ENCODE measurements at regions not wholly inside any gene's neighbourhood (a gene's known extent, or its start where the extent isn't known, plus 50 kb on each side); places are given as distances from the start of the nearest gene placed in this dataset.
"Not testable (repeated sequence)": the region's sequence is repeated elsewhere in the genome, so short reads cannot be mapped to it uniquely, and the experiment has no call there.

GRCh38 chr2:9722451-9722850 is 91.7 kb upstream of the YWHAQ start:
- TF ChIP-seq TCF7L2 (IDR thresholded peaks at IDR 0.05; ENCODE audit: low read depth, low read length) (no peak), CTCF (IDR thresholded peaks at IDR 0.05) (no peak), POLR2AphosphoS5 (IDR thresholded peaks at IDR 0.05; ENCODE audit: low read depth, low read length) (no peak)
- Histone ChIP-seq H3K36me3 (ENCODE audit: control insufficient read depth, insufficient read depth, low read length) (no peaks in the 10 kb centered on the region), H3K27ac (ENCODE audit: low read length) (no peak overlapping the region), H3K9me3 (ENCODE audit: control insufficient read depth, insufficient read depth, low read depth, low read length) (no peaks in the 10 kb centered on the region), H3K27me3 (ENCODE audit: control insufficient read depth, insufficient read depth, low read length) (no peaks in the 10 kb centered on the region), H3K4me3 (ENCODE audit: low read depth in 2 of 2, low read length in 2 of 2) (no peak overlapping the region), H3K4me1 (ENCODE audit: control insufficient read depth, insufficient read depth, low read length) (no peaks in the 10 kb centered on the region)
- ATAC-seq (no peak), DNase-seq (ENCODE audit: low read depth, low spot score) (no peak)
- in situ Hi-C loops (cut with HindIII; ENCODE audit: low pct_unique_long_range_greater_than_20kb, low sequenced_read_pairs): no loop called here
- intact Hi-C loops (cut with micrococcal nuclease; ENCODE audit: unreplicated experiment): no loop called here
- ChIA-PET POLR2A (no interaction called here), CTCF (no interaction called here)
- BruUV-seq (replicated peaks): no TSS peak

GRCh38 chr2:9724565-9724964 is 93.8 kb upstream of the YWHAQ start:
- Histone ChIP-seq H3K4me3 (ENCODE audit: low read depth in 2 of 2, low read length in 2 of 2) (no peak overlapping the region), H3K4me1 (ENCODE audit: control insufficient read depth, insufficient read depth, low read length) (no peaks in the 10 kb centered on the region), H3K27ac (ENCODE audit: low read length) (no peak overlapping the region), H3K27me3 (ENCODE audit: control insufficient read depth, insufficient read depth, low read length) (no peaks in the 10 kb centered on the region), H3K9me3 (ENCODE audit: control insufficient read depth, insufficient read depth, low read depth, low read length) (no peaks in the 10 kb centered on the region), H3K36me3 (ENCODE audit: control insufficient read depth, insufficient read depth, low read length) (no peaks in the 10 kb centered on the region)
- BruUV-seq (replicated peaks): no TSS peak
- TF ChIP-seq TCF7L2 (IDR thresholded peaks at IDR 0.05; ENCODE audit: low read depth, low read length) (no peak), POLR2AphosphoS5 (IDR thresholded peaks at IDR 0.05; ENCODE audit: low read depth, low read length) (no peak)
- intact Hi-C loops (cut with micrococcal nuclease; ENCODE audit: unreplicated experiment): no loop called here
- CTCF ChIA-PET: no interaction called here
- DNase-seq (ENCODE audit: low read depth, low spot score) (no peak), ATAC-seq (no peak)
- in situ Hi-C loops (cut with HindIII; ENCODE audit: low pct_unique_long_range_greater_than_20kb, low sequenced_read_pairs): no loop called here
- POLR2A ChIA-PET: no interaction called here

- Histone ChIP-seq H3K4me1 (ENCODE audit: control insufficient read depth, insufficient read depth, low read length) (no peaks in the 10 kb centered on the region), H3K4me3 (ENCODE audit: low read depth in 2 of 2, low read length in 2 of 2) (no peak overlapping the region), H3K36me3 (ENCODE audit: control insufficient read depth, insufficient read depth, low read length) (no peaks in the 10 kb centered on the region), H3K9me3 (ENCODE audit: control insufficient read depth, insufficient read depth, low read depth, low read length) (no peaks in the 10 kb centered on the region), H3K27me3 (ENCODE audit: control insufficient read depth, insufficient read depth, low read length) (no peaks in the 10 kb centered on the region), H3K27ac (ENCODE audit: low read length) (no peak overlapping the region)
- BruUV-seq (replicated peaks): no TSS peak
- POLR2A ChIA-PET: no interaction called here
- in situ Hi-C loops (cut with HindIII; ENCODE audit: low pct_unique_long_range_greater_than_20kb, low sequenced_read_pairs): no loop called here
- ATAC-seq (no peak), DNase-seq (ENCODE audit: low read depth, low spot score) (no peak)
- TF ChIP-seq CTCF (IDR thresholded peaks at IDR 0.05): no peak
- no peak for TF ChIP-seq POLR2AphosphoS5 (IDR thresholded peaks at IDR 0.05; ENCODE audit: low read depth, low read length)
- no peak for TF ChIP-seq REST (IDR thresholded peaks at IDR 0.05; ENCODE audit: insufficient read depth in 1 of 2, low read depth in 2 of 2, low read length in 1 of 2)
- no peak for TF ChIP-seq SIN3A (IDR thresholded peaks at IDR 0.05; ENCODE audit: borderline replicate concordance, insufficient read depth, low read depth, low read length)
- no peak for TF ChIP-seq TCF7L2 (IDR thresholded peaks at IDR 0.05; ENCODE audit: low read depth, low read length)
- intact Hi-C loops (cut with micrococcal nuclease; ENCODE audit: unreplicated experiment): no loop called here
- CTCF ChIA-PET: no interaction called here
These were observed 94.3 kb upstream of the YWHAQ start for GRCh38 chr2:9725106-9725505.

GRCh38 chr2:9726016-9726415 is 95.2 kb upstream of the YWHAQ start:
- H3K27ac ChIP-seq (ENCODE audit: low read length); CTCF ChIA-PET; DNase-seq (ENCODE audit: low read depth, low spot score); H3K9me3 ChIP-seq (ENCODE audit: control insufficient read depth, insufficient read depth, low read depth, low read length); H3K4me3 ChIP-seq (ENCODE audit: low read depth in 2 of 2, low read length in 2 of 2); H3K36me3 ChIP-seq (ENCODE audit: control insufficient read depth, insufficient read depth, low read length); ATAC-seq; POLR2A ChIA-PET; intact Hi-C loops (cut with micrococcal nuclease; ENCODE audit: unreplicated experiment); H3K27me3 ChIP-seq (ENCODE audit: control insufficient read depth, insufficient read depth, low read length); in situ Hi-C loops (cut with HindIII; ENCODE audit: low pct_unique_long_range_greater_than_20kb, low sequenced_read_pairs); BruUV-seq (replicated peaks); H3K4me1 ChIP-seq (ENCODE audit: control insufficient read depth, insufficient read depth, low read length): not testable (repeated sequence)

GRCh38 chr2:9730523-9730922 is 99.7 kb upstream of the YWHAQ start:
- intact Hi-C loops (cut with micrococcal nuclease; ENCODE audit: unreplicated experiment); BruUV-seq (replicated peaks); H3K4me1 ChIP-seq (ENCODE audit: control insufficient read depth, insufficient read depth, low read length); H3K27me3 ChIP-seq (ENCODE audit: control insufficient read depth, insufficient read depth, low read length); H3K9me3 ChIP-seq (ENCODE audit: control insufficient read depth, insufficient read depth, low read depth, low read length); POLR2A ChIA-PET; CTCF ChIA-PET; H3K27ac ChIP-seq (ENCODE audit: low read length); ATAC-seq; in situ Hi-C loops (cut with HindIII; ENCODE audit: low pct_unique_long_range_greater_than_20kb, low sequenced_read_pairs); H3K4me3 ChIP-seq (ENCODE audit: low read depth in 2 of 2, low read length in 2 of 2); DNase-seq (ENCODE audit: low read depth, low spot score); H3K36me3 ChIP-seq (ENCODE audit: control insufficient read depth, insufficient read depth, low read length): not testable (repeated sequence)

Measured in Panc1 (cell line).